Peyer's patch (tissue), 4 donors: ENCODE measurements at regions not wholly inside any gene's neighbourhood (a gene's known extent, or its start where the extent isn't known, plus 50 kb on each side); places are given as distances from the start of the nearest gene placed in this dataset.

ENCODE experiments used
- POLR2A ChIP-seq, 2 donors: fragments of 450-650 bp; IDR thresholded peaks; one replicate each; pipeline ENCODE4 v1.5.1; 2017; ENCODE audit warnings: antibody characterized with exemption in 2 of 2, mild to moderate bottlenecking in 2 of 2, moderate library complexity in 2 of 2
- TF ChIP-seq, protein P1 (sequence below), 6 experiments: fragments of 450-650 bp in 4 of 6; fragments of 200-600 bp in 2 of 6; sonication (generic) in 1 of 6; IDR thresholded peaks; one replicate each; pipeline ENCODE4 v1.5.1; 2017 to 2019; ENCODE audit warnings: antibody characterized with exemption in 6 of 6, mild to moderate bottlenecking in 3 of 6, moderate library complexity in 1 of 6

DNA sequence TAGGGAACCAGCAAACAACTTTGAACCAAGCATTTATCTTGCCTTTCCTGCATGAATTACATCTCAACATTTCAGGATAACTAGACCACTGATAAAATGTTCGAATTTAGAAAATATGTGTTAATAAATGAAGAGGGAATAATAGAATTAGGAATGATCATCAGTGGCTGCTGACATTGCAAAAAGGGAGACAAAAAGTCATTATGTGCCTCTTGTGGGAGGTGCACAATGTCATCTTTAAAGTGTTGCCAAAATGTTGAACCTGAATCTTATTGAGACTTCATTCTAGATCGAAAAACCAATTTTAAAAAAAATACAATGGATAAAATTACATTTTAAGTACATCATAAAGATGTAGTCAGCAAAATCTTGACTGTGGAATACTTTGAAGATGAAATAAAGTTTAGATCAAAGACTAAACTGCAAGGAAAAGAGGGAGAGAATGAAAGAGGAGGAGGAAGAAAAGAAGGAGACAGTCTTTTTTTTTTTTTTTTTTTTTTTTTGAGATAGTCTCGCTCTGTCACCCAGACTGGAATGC is 299.3 kb downstream of the FBXW7 start:
- TF ChIP-seq, protein P1, sequence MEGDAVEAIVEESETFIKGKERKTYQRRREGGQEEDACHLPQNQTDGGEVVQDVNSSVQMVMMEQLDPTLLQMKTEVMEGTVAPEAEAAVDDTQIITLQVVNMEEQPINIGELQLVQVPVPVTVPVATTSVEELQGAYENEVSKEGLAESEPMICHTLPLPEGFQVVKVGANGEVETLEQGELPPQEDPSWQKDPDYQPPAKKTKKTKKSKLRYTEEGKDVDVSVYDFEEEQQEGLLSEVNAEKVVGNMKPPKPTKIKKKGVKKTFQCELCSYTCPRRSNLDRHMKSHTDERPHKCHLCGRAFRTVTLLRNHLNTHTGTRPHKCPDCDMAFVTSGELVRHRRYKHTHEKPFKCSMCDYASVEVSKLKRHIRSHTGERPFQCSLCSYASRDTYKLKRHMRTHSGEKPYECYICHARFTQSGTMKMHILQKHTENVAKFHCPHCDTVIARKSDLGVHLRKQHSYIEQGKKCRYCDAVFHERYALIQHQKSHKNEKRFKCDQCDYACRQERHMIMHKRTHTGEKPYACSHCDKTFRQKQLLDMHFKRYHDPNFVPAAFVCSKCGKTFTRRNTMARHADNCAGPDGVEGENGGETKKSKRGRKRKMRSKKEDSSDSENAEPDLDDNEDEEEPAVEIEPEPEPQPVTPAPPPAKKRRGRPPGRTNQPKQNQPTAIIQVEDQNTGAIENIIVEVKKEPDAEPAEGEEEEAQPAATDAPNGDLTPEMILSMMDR (IDR thresholded peaks at IDR 0.05), result no peak
- TF ChIP-seq POLR2A (IDR thresholded peaks at IDR 0.05), result no peak
